Activated CD8-positive, alpha-beta T cell treated with anti-CD3 and anti-CD28 coated beads for 36 hours (primary cell): ENCODE measurements at regions not wholly inside any gene's neighbourhood (a gene's known extent, or its start where the extent isn't known, plus 50 kb on each side); places are given as distances from the start of the nearest gene placed in this dataset.
"Not testable (repeated sequence)": the region's sequence is repeated elsewhere in the genome, so short reads cannot be mapped to it uniquely, and the experiment has no call there.

Experiments used
- ATAC-seq: fragments of 200-7000 bp; cut with Tn5 transposase; one replicate; pipeline ENCODE4 v1.10.0; 2021; ENCODE audit warnings: mild to moderate bottlenecking, moderate library complexity
- CTCF ChIA-PET: fragments of 350-600 bp; sonication (Branson Sonifier 250); formaldehyde crosslinking; loops from one replicate; lab custom pipeline; 2021; ENCODE audit warnings: antibody characterized with exemption; lab: Charles Lee
- POLR2A ChIA-PET: fragments of 350-600 bp; sonication (Branson Sonifier 250); formaldehyde crosslinking; loops from one replicate; lab custom pipeline; 2021; ENCODE audit warnings: antibody characterized with exemption; lab: Charles Lee
- DNase-seq: peaks from one replicate; pipeline ENCODE4 v3.0.0-alpha.2; 2020
- H3K27ac Mint-ChIP-seq: one replicate; pipeline ENCODE4 v1.8.0; 2021; ENCODE audit warnings: mild to moderate bottlenecking, mixed read lengths
- H3K27me3 Mint-ChIP-seq: one replicate; pipeline ENCODE4 v1.8.0; 2021; ENCODE audit warnings: mixed read lengths
- H3K36me3 Mint-ChIP-seq: one replicate; pipeline ENCODE4 v1.8.0; 2021; ENCODE audit warnings: low read depth, mixed read lengths
- H3K4me1 Mint-ChIP-seq: one replicate; pipeline ENCODE4 v1.8.0; 2021; ENCODE audit warnings: low read depth, mixed read lengths
- H3K4me3 Mint-ChIP-seq: one replicate; pipeline ENCODE4 v1.8.0; 2021; ENCODE audit warnings: mild to moderate bottlenecking, moderate library complexity, mixed read lengths
- H3K9me3 Mint-ChIP-seq: one replicate; pipeline ENCODE4 v1.8.0; 2021; ENCODE audit warnings: mixed read lengths
- intact Hi-C: fragments of 100-400 bp; cut with micrococcal nuclease; formaldehyde crosslinking; loops from one replicate; pipeline ENCODE4 v1.10.0; 2022
- TF ChIP-seq, protein P1 (sequence below): fragments of 200-600 bp; IDR thresholded peaks from one replicate; pipeline ENCODE4 v1.8.0; 2022; ENCODE audit warnings: antibody characterized with exemption, mild to moderate bottlenecking

DNA sequence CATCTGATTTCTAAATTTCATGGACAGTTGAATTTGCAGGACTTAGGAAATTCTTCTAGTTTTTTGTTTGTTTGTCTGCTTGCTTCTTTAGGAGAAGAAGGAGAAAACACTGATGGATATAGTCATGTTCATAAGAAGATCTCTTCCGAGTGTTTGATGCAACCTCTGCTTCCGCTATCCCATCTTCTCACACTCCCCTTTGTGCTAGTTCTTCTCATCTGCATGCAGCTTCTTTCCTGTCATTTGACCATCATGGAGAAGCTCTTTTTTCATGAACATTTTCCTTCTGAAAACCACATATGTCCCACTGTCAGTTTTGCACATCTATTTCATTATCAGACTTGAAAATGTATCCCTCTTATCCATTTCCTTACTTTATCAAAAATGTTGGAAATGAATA lies 346.9 kb upstream of the PRKCQ start:
- peak overlapping the region; percentile 64 for H3K4me3 Mint-ChIP-seq
- H3K27me3 Mint-ChIP-seq = no peaks in the 10 kb centered on the region
- peaks cover 49% of the 10 kb centered on the region for H3K4me1 Mint-ChIP-seq
- ChIA-PET POLR2A (interaction anchor here (0.5 to 1.4 kb wide), 5 partner anchors 9 to 287 kb away, joined by 3 read pairs; no protein-coding TSS in a partner anchor), CTCF (interaction anchor here (1.0 to 3.9 kb wide), 8 partner anchors 8 to 490 kb away, joined by 3 to 21 read pairs (median 6); no protein-coding TSS in a partner anchor)
- TF ChIP-seq, protein P1, sequence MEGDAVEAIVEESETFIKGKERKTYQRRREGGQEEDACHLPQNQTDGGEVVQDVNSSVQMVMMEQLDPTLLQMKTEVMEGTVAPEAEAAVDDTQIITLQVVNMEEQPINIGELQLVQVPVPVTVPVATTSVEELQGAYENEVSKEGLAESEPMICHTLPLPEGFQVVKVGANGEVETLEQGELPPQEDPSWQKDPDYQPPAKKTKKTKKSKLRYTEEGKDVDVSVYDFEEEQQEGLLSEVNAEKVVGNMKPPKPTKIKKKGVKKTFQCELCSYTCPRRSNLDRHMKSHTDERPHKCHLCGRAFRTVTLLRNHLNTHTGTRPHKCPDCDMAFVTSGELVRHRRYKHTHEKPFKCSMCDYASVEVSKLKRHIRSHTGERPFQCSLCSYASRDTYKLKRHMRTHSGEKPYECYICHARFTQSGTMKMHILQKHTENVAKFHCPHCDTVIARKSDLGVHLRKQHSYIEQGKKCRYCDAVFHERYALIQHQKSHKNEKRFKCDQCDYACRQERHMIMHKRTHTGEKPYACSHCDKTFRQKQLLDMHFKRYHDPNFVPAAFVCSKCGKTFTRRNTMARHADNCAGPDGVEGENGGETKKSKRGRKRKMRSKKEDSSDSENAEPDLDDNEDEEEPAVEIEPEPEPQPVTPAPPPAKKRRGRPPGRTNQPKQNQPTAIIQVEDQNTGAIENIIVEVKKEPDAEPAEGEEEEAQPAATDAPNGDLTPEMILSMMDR = no peak
- no peaks in the 10 kb centered on the region for H3K9me3 Mint-ChIP-seq
- H3K27ac Mint-ChIP-seq = peak overlapping the region; percentile 82
- intact Hi-C loops = loop anchor here (10.0 kb wide), 3 partner anchors 108 to 338 kb away; no protein-coding TSS in a partner anchor
- ATAC-seq = no peak
- H3K36me3 Mint-ChIP-seq = no peaks in the 10 kb centered on the region
- DNase-seq = no peak

- ATAC-seq = no peak
- peak overlapping the region; percentile 82 for H3K27ac Mint-ChIP-seq
- no peaks in the 10 kb centered on the region for H3K9me3 Mint-ChIP-seq
- DNase-seq = no peak
- CTCF ChIA-PET = interaction anchor here (0.6 to 1.8 kb wide), 2 partner anchors 9 to 130 kb away, joined by 3 to 5 read pairs; no protein-coding TSS in a partner anchor
- POLR2A ChIA-PET = no interaction called here
- peaks cover 54% of the 10 kb centered on the region for H3K4me1 Mint-ChIP-seq
- H3K27me3 Mint-ChIP-seq = peaks cover 1% of the 10 kb centered on the region
- TF ChIP-seq, protein P1 = no peak
- H3K36me3 Mint-ChIP-seq = no peaks in the 10 kb centered on the region
- intact Hi-C loops = loop anchor here (10.0 kb wide), 3 partner anchors 110 to 340 kb away; no protein-coding TSS in a partner anchor
- H3K4me3 Mint-ChIP-seq = peak overlapping the region; percentile 64
These were observed 345.1 kb upstream of the PRKCQ start for GRCh38 chr10:6925146-6925545.

- Mint-ChIP-seq H3K27me3 (peaks cover 1% of the 10 kb centered on the region), H3K9me3 (no peaks in the 10 kb centered on the region), H3K4me1 (peaks cover 55% of the 10 kb centered on the region), H3K27ac (no peak overlapping the region), H3K4me3 (no peak overlapping the region), H3K36me3 (no peaks in the 10 kb centered on the region)
- ChIA-PET CTCF (interaction anchor here (1.8 kb wide), 1 partner anchor 8 kb away, joined by 5 read pairs; no protein-coding TSS in a partner anchor), POLR2A (no interaction called here)
- TF ChIP-seq, protein P1 = no peak
- ATAC-seq (no peak), DNase-seq (no peak)
- intact Hi-C loops = loop anchor here (10.0 kb wide), 3 partner anchors 111 to 341 kb away; no protein-coding TSS in a partner anchor
These were observed 344.1 kb upstream of the PRKCQ start for GRCh38 chr10:6924166-6924565.

- H3K4me3 Mint-ChIP-seq, DNase-seq, ATAC-seq, POLR2A ChIA-PET, H3K9me3 Mint-ChIP-seq, H3K27me3 Mint-ChIP-seq, H3K36me3 Mint-ChIP-seq, H3K27ac Mint-ChIP-seq: not testable (repeated sequence)
- intact Hi-C loops = loop anchor here (10.0 kb wide), 3 partner anchors 114 to 344 kb away; no protein-coding TSS in a partner anchor
- peaks cover 27% of the 10 kb centered on the region for H3K4me1 Mint-ChIP-seq
- CTCF ChIA-PET = interaction anchor here (0.8 to 4.3 kb wide), 19 partner anchors 9 to 766 kb away, joined by 3 to 59 read pairs (median 4); partner anchors contain the start of gene SFMBT2
These were observed 340.9 kb upstream of the PRKCQ start for GRCh38 chr10:6921026-6921425.

DNA sequence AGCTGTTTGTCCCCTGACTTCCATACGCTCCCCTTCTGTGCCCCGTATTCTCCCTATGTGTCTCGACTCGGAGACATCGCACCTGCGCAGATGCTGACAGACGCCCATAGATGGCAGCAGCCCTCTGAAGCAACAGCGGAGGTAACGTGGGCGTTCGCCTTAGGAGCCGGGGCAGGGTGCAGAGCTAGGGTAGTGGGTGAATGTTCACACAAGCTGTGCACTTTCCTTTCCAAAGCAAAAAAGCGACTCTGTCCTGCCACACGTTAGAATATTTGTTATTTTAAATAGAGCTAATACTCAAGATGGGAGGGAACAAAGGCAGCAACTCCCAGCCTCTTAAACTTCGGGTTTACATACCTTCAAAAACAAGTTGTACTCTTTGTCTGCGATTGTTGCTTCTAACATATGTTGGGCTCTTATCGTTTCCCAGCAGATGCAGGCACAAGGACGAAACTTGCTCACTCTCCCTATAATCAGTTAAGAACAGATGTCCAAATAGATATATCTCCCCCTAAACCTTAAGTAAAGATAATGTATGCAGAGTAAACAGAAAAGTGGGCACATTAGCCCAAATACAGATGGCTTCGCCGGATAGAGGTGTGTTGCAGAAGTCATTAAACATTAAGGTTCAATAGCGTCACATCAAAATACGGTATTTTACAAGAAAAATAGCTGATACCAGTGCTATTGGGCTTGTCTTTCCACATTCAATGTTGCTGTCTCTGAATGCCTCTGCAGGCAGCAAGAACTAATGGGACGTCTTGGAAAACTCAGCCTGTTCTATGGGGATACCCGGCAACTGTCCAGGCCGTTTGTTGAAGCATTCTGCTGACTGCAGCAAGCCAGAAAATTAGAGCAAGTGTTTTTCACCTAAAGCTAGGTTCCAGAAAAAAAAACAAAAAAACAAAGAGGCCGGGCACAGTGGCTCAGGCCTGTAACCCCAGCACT lies 340.3 kb upstream of the PRKCQ start:
- no peaks in the 10 kb centered on the region for H3K36me3 Mint-ChIP-seq
- CTCF ChIA-PET = interaction anchor here (0.6 to 4.3 kb wide), 75 partner anchors 8 to 767 kb away, joined by 3 to 59 read pairs (median 3); partner anchors contain the start of gene SFMBT2

More for the DNA sequence above, 340.3 kb upstream of the PRKCQ start:
- DNase-seq = peak; percentile 92
- Mint-ChIP-seq H3K27me3 (peaks cover 1% of the 10 kb centered on the region), H3K4me3 (no peak overlapping the region), H3K27ac (no peak overlapping the region), H3K9me3 (no peaks in the 10 kb centered on the region), H3K4me1 (peaks cover 22% of the 10 kb centered on the region)
- intact Hi-C loops = loop anchor here (10.0 kb wide), 3 partner anchors 114 to 344 kb away; no protein-coding TSS in a partner anchor
- peak; percentile 97 for ATAC-seq
- POLR2A ChIA-PET = interaction anchor here (1.0 kb wide), 1 partner anchor 23 kb away, joined by 3 read pairs; no protein-coding TSS in a partner anchor
- TF ChIP-seq, protein P1 = peak; percentile 64
